GM18907 (cell line): ENCODE measurements at regions not wholly inside any gene's neighbourhood (a gene's known extent, or its start where the extent isn't known, plus 50 kb on each side); places are given as distances from the start of the nearest gene placed in this dataset.
A peak's percentile ranks its signal among the peaks of the same experiment; 100 is the strongest.

Source experiments
- ATAC-seq: cut with Tn5 transposase; IDR thresholded peaks from one replicate; pipeline ENCODE4 v1.9.1; 2021; ENCODE audit warnings: mild to moderate bottlenecking, moderate library complexity; ENCODE audit not compliant: unreplicated experiment

DNA sequence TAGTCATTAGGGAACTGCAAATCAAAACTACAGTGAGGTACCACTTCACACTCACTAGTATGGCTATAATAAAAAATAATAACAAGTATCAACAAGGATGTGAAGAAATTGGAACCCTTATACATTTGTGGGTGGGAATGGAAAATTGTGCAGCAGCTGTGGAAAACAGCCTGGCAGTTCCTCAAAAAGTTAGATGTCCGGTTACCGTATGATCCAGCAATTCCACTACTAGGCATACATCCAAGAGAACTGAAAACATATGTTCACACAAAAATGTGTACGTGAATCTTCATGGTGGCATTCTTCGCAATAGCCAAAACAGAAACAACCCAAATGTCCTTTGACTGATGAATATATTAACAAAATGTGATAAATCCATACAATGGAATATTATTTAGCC lies 187.9 kb upstream of the LYSMD4 start:
- no peak for ATAC-seq

DNA sequence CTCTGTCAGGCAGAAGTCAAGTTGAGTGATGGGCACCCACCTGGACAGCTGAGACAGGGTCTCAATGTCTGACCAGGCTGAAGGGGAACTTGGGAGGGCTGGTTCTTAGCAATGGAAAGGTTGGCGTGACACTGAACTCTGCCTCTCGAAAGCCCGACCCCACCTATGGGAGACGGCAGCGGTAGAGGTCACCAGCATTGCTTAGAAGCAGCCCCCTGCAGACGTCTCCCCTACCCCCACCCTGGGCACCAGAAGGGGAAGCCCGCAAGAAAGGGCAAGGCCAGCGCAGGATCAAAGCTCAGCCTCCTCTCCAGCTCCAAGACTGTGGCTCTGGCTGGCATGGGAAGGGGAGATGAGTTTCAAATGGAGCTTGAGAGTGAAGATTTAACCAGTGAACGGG lies 184.8 kb upstream of the LYSMD4 start:
- ATAC-seq = no peak

DNA sequence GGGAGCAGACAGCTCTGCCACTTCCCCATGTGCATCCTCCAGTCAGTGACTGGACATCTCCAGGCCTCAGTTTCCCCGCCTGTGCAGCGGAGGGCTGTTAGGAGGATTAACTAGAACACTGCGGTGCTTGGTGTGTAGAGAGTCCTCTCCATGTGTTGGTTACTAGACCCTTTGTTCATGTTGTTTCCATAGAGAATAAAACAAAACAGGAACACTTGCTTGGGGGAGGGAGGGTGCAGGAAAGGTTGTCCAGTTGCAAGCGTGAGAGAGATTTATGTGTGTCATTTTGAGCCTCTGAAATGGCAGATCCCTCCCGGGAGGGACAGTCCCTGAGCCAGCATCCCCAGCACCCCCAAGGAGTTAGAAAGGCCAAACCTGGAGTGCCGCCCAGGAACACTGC lies 184.0 kb upstream of the LYSMD4 start:
- ATAC-seq = no peak

DNA sequence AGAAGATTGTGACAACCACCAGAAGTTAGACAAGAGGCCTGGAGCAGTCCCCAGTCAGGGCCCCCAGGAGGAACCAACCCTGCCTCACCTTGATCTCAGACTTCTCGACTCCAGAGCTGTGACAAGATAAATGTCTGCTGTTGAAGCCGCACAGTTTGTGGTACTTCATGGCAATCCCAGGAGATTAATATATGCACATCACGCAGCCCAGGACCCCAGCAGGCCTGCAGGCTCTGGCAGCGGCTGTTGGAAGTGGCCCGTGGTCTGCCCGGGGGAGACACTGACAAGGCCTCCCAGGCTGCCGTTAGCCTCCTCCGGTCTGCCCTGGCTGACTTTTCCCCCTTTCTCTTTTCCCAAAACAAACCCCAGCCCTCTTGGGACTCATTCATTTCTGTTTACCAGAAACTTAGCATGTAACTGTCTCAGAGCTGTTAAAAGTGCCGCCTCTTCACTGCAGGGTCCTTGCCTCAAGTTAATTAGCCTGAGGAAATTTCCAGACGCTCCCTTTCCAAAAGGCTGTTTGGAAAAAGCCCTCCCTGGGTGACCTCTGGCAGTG lies 183.5 kb upstream of the LYSMD4 start:
- ATAC-seq = no peak

DNA sequence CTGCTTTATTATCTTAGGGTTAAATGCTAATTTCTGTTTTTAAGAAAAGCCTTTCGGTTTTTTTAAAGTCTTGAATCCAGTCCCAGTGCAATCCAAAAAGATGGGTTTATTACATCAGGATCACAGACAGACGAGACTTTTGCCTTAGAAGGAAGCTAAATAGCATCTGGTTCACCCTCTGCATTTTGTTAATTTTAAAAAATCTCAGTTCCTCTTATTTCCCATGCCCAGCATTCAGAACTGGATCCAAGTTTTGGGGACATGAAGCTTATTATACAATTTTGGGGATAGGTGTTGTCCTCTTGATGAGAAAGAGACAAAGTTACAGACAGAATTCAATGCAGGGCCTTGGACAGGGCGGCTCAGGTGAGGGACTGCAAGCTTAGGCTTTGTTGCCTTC lies 181.5 kb upstream of the LYSMD4 start:
- ATAC-seq = no peak

DNA sequence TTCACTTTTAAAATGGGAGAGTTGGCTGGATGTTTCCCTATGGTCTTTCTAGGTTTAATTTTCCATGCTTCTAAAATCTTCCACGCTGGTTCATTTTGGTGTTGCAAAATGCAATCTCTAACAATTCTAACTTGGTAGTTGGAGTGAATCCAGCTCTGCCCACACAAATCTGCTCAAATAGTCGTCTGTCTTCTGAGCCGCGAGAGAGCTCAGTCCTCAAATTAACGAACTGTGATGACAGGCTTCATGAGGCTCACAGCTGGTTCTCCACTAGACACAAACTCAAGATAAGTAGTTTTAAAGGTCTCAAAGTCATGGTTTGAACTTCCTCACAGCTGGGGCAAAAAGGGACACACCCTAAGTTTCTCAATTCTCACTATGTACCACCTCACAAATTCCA lies 178.6 kb upstream of the LYSMD4 start:
- ATAC-seq = no peak

DNA sequence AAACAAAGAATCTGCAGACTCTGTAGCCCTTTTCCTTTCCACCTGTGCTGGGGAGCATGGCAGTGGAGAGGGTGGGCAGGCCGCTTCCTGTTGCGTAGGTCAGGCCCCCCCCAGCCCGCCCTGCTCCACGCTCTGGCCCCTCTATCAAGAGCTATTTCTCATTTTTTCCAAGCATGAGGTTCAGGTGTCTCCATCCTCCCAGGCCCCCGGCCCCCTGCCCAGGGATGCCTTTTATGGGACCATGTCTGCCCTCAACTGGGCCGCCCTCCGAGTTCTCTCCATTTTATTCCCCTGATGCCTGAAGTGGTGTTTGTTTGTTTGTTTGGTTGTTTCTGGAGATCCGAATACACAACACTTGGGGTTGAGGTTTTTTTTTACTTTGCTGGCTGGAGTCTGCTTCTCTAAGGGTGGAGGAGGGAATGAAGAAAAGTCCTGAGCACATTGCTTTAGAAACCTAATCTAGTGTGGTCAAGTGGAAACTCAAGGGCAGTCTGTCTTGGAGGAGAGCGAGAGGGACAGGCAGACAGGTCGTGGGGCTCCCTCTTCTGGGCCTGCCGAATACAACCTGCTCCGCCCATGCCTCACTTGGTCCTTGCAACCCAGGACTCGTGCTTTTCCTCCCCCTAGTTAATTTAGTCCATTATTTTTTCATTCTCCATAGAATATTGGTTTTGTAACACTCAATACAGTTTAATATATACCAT lies 176.5 kb upstream of the LYSMD4 start:
- no peak for ATAC-seq

DNA sequence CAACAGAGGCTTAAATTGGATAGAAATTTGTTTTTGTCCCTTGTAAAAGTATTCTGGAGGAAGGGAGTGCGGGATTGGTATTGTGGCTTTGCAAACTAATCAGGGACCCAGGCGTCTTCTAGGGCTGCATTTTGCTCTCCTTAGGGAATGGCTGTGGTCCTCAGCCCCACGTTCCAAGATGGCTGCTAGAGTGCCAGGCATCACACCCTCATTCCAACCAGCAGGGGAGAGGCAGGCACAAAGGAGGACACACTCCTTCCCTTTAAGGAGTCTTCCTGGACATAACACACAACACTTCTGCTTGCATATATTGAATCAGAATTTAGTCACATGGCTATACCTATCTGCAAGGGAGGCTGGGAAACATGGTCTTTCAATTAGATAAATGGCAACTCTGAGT lies 174.5 kb upstream of the LYSMD4 start:
- no peak for ATAC-seq

DNA sequence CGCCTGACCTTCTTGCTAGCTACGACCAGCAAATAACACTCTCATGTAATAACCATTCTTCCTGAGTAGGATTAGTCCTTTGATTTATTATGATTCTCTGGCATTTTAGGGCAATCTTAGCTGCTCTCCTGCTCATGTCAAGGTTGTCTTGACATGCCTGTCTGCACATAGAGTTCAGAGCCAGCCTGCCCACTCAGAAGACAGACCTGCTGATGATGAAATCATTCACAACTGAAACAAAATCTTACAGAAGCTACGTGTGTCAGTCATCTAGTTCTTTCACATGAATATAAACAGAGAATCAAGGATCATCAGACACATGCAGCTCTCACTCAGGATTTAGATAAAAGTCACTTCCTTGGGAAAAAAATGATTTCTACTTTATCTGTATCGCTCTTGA lies 173.6 kb upstream of the LYSMD4 start:
- no peak for ATAC-seq

DNA sequence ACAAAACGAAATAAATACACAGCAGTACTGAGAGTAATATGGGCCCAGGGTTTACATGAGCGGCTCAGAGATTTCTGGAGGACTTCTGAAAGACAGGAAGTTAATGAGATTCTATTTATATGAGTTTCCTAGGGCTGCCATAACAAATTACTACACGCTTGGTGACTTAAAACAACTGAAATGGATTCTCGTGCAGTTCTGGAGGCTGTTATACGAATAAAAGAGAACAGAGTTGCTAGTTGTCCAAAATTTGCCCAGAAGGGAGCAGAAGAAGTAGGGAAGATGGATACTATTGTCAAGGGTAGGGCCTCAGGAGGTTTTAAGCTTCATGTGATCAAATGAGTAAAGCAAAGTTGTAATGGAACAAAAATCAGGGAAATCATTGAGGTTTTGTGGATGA lies 173.1 kb upstream of the LYSMD4 start:
- ATAC-seq = no peak

DNA sequence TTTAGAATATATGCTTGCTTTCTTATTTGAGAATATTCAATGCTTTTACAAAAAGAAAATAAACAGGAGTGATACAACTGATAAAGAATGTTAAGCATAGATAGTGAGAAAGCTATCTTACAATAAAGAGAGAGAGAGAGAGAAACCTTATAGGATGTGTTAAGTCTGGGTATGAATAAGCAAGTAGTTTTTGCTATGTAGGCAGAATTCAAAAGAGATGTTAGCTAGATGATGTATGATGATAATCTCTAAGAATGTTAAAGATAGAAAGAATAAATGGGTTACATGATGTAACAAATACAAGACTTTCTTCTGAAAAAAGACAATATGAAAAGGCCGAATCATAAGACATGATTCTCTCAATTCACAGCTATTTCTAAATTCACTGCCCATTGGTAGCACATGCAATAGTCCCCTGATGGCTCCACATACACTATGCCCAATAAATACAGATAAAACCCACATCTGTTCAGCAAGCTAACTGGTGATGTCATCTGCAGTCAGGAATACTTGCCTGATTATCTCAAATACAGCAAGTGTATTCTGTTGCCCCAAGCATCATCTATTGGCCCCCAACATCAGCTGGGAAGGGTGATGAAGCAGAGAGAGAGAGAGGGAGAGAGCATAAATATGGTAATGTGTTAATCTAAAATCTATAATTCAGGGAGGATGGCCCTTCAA lies 169.2 kb upstream of the LYSMD4 start:
- no peak for ATAC-seq

DNA sequence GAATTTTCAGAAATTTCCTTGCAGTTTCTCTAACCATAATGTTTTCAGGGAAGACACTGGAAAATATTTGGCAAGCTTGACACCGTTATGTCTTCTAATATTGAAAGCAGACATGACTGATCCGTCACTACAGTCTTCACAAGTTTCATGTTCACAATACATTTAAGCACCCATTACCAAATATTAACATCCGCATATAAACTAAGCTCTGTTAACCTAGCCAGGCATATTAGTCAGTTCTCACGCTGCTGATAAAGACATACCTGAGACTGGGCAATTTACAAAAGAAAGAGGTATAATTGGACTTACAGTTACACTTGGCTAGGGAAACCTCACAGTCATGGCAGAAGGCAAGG lies 162.7 kb upstream of the LYSMD4 start:
- no peak for ATAC-seq

DNA sequence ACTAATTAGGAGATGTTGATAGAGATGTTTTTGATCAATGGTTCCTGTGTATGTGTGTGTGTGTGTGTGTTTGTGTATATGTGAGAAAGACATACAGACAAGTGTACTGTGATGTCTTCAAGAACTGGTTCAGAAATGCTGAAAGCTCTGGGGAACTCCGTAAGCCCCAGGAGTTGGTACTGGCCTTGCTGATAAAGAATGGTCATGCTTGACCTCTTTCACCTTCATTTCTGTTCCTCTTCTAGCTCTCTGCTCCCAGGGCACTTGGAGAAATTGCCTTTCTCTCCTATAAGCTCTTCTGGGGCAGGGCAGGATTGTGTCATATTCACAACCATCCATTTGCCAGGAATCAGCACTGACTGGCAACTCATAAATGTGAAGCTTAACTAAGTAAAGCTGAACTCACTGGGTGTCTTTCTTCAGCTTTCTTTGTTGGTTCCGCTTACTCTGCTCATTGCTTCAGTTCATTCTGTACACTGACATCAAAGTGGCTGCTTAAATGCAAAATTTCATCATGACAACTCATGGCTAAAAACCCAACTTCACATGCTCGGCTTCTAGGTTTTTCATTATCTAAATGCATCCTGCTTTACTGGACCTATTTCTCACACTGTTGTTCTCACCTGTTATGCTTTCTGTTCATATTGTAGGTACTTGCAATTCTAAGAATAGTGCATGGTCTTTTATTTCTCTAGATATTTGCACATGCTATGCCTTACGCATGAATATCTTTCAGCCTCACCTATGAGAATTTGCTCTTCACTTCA lies 162.1 kb upstream of the LYSMD4 start:
- peak; percentile 58 for ATAC-seq

DNA sequence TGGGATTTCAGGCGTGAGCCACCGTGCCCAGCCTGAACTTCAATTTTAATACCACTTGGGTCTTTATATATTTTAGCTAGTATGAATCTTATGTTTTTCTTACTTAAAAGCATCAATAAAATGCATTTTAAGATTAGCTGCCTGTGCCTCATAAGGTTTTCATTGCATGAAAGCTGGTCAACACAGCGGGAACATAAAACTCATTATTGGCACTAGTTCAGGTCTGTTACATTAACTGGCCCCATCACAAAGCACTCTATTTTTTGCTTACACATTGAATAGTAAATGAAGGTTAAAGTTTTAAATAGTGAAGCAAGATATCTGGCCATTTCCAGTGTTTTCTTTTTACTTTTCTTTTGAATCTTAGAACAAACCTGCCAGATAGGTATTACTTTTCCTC lies 145.6 kb upstream of the LYSMD4 start:
- no peak for ATAC-seq

DNA sequence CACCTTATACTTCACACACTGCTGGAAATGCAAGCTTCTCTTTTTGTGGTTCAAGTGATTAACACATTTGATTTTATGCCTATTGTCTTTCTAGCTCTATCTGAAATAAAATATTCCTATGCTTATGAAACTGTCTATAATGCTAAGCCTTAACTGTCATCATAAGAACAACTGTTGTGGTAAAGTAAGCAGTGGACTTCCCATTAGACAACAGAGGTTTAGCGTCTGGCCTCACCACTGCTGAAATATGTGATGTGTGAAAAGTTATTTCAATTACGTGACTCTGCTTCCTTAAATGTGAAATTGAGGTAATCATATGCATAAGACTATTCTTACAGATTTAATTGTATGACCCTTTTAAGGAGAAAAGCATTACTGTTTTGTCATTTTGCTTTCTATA lies 140.2 kb upstream of the LYSMD4 start:
- ATAC-seq = no peak

DNA sequence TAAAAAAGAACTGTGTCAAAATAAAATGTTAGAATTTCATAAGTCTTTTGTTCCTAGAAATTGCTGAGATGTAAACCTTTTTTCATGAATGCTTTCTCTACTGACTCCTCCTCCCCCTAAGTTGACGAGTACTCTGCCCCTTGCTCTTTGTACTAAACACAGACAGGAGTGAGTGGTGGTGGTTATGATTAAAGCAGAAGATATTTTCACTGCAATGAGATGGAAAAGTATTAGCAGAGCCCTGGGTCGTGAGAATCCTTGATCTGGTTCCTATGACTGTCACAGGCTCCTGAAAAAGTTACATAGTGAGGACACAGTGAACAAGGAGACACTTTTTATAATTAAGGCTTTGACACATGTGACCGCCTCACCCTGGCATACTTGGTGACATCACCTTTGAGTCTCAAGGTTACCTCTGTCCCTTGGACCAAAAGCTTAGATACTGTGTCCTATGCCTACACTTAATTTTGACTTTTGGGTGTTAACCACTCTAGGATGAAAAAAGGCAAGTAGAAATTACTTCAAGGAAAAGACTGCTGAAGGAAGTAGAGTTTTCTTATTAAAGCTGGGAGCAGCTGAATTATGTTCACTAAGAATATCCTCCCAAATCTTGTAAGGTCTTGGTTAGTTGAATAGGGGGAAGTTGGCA lies 130.4 kb upstream of the LYSMD4 start:
- no peak for ATAC-seq

DNA sequence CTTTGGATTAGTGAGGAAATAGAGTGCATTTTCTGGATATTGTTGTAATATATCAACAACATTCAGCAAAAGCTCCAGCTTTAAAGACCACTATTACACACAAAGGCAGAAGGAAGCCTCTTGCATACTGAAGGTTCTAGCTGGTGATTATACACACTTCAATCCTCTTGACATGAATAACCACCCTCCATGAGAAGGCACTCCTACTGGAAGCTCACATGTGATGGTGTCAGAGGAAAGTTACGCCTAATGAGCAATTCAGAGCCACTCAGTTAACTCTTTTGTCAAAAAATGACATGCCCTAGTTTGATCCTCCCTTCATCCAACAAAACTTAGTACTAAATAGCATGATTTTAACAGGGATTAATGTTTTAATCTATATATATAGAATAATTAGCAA lies 124.6 kb upstream of the LYSMD4 start:
- ATAC-seq = no peak

DNA sequence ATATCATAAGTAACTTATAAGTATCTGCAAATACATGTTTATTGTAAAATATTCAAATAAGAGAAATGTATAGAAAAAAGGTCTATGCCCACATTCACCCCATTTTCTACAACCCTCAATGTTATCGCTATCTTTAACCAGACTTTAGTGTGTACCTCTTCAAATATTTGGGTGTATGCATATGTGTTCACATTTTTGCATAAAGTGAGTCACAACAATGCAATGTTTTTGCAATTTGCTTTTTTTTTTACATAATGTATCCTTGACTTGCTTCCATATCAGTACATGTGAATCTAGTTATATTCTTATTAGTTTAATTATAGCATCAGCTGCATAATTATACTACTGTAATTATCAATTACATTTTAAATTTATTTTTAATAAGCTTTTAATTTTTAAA lies 117.3 kb upstream of the LYSMD4 start:
- no peak for ATAC-seq

DNA sequence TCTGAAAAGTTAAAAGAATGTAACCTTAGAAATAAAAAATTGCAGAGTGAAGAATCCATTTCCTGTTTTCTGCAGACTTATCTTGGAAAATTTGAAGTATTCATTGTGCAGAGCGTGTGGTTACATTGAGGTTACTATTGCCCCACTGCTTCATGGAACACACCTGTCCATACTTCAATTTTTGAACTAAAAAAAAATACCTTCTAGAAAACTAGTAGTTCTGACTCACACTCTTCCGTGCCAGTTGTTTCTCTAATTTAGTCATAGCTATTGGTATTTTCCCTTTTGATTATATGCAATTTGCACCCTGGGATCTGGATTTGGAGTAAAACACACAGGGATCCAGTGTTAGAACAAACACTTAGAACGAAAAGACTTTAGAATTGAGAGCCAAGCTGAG lies 111.8 kb upstream of the LYSMD4 start:
- peak; percentile 84 for ATAC-seq

DNA sequence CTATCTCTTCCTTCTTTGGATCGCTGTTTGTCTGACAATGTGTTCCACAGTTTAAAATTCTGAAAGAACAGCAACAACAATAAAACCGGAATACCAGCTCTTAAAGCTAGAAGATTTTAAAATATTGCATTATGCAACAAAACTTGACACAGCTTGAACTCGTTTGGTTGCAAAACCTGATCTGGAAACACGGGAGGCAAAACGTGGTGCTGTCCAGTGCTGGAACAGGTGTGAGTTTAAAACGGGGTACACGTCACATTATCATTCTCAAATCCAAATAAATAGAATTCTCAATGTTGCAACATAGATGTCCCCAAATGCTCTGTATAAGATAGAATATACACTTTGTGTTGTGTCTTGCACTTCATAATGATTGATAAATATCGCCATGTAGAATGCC lies 110.9 kb upstream of the LYSMD4 start:
- no peak for ATAC-seq

DNA sequence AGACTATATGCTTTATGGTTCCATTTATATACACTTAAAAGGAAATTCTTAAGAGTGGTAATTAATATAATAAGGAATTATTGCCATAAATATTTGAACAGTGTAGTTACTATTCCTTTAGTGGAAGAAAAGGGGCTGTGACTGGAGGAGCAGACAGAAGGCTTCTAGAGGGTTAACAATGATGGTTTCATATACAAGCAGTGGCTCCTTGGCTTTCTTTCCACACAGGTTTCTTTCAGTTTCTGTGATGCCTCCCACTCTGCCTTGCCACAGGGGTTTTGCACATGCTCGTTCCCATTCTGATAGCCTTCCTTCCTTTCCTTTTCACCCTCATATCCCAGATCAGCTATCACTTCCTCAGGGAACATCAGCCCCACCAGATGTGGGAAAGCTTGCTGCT lies 108.8 kb upstream of the LYSMD4 start:
- ATAC-seq = no peak
